CD1c-positive myeloid dendritic cell (primary cell): ENCODE measurements at regions not wholly inside any gene's neighbourhood (a gene's known extent, or its start where the extent isn't known, plus 50 kb on each side); places are given as distances from the start of the nearest gene placed in this dataset.
A peak's percentile ranks its signal among the peaks of the same experiment; 100 is the strongest.

Experiments
- DNase-seq: peaks from one replicate; pipeline ENCODE4 v3.0.0-alpha.2; 2016; ENCODE audit errors: extremely low spot score

DNA sequence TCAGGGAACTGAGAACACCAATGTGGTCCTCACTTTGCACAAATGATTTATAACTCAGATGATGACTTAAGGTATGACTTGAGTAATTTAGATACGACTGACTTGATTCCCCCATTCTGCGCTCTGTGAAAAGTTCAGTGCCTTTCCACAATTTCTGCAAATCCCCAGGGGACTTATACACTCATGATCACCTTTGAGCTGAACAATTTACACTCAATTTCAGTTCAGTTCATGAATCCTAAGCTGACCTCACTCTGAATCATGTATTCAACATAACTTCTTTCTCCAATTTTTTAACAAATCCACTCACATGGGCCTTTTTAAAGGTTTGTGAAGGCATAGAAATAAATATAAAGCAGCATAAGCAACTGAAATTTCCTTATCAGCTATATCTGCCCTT, 274.2 kb downstream of the FAM76B start:
- no peak for DNase-seq

DNA sequence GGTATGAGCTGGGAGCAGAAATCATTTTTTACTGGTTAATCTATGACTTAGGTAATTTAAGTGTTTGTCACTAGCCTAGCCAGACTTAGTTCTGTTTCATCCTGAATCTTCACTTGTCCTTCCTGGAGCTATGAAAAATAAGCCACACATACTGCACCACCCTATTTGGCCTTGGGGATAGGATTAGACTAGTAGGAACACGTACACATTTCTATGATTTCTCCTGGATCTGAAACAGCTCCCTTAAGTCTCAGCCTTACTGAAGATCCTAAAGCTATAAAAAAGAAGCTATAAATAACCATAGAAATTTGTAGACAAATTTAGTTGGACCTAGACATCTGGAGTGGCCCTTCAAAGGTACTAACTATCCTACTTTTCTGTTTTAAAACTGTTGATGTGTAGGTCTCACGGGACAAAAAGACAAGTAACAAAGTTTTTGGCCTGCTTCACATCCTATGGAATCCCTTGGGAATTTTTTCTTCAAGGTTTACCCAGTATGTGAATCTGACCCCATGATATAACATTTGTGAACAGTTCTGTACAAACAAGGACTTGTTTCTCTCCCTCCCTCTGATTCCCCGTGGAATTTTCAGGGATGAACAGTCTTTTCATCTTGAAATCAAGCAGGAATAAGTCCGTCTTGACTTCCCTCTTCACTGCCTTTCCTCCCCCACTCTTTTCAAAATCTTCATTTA, 275.0 kb downstream of the FAM76B start:
- DNase-seq: no peak

DNA sequence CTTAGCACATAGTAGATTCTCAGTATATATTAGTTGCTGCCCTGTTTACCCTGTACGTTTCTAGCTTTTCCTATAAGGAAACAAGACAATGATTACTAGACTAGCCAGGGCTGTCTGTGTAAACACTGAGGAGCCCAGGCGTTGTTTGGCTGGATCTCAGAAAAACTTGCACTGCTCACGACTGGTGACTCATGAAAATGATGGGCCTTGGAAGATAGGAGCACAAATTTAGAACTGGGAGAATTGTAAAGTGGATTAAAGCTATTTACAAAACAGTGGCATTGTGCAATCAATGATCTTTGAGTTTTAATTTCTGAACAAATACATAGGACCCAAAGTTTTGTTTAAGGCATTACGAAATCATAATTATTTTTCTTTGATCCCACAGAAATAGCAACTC, 276.9 kb downstream of the FAM76B start:
- DNase-seq: no peak

DNA sequence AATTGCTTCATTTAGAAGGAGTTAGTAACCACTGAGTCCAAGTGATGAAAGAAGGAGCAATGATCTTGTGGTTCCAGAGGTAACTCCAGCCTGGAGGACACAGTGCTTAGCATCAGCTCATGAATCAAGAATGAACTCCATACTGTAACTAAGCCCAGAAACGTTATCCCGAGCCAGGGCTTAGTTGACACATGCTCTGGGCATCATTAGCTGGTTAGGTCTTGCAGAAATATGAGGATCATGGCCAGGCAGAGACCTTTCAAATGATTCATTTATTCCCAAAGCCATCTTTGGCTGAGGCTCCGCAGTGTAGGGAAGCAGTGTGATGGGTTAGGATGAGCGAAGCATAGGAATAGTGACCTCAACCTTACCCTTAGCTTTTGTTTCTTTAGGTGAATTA, 277.4 kb downstream of the FAM76B start:
- DNase-seq: no peak

DNA sequence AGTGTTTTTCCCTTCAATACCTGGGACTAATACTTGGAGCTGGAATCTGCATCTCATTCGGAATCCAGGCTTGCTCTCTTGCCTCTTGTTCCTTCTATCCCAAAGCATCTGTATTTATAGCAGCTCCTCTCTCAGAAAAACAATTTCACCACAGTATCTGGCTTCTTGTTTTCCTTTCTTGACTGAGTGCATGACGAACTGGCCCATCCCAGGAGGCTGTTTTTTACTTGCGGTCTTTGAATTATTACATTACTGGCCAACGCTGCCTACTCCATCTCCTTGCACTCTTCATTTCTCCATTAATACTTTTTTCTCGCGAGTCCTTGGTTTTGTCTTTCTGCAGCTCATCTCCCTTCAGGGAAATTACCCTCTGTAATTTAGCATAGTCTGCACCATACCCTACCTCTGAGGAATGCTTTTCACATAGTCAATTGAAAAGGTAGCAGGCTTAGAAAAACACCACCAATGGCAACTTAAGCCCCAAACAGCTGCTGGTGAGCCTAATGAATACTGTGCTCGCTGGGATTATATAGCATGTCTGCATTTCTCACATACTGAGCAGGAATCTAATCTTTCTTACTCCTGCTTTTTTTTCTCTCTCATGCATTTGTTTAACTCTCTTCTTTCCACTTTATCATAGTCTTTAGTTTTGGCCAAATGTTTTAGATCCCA, 277.4 kb upstream of the SESN3 start:
- no peak for DNase-seq

DNA sequence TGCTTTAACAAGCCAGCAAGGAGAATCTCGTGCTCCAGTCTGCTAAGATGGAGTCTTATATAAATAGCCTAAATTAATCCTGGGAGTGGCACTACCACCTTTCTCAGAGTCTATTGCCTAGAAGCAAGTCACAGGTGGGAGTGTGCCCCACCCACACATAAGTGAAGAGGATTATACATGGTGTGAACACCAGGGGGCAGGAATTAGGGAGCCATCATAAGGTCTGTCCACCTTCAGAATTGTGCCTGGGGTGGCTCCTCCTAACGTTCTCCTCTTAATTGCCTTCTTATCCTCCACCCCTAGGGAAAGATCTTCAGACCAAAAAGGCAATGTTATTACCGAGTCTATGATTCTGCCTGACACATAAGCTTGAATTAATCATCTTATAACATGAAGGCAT, 276.8 kb upstream of the SESN3 start:
- DNase-seq: no peak

DNA sequence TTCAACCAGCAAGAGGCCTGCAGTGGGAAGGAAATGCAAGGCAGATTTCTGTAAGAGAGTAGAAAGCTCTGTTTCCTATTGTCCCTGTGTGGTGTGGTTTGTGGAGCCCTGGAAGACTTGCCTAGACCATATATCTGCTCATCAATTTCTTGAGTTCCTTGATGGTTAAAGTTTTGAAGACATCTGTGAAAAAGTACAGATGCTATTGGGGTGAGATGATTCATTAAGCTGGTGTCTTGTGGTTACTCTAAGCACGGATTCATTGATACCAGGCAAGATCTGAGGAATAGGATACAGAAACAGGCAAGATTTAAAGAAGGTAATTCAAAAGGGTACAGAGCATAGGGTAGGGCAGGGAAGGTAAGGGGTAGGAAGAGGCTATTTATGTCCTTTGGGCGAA, 275.8 kb upstream of the SESN3 start:
- DNase-seq: no peak

DNA sequence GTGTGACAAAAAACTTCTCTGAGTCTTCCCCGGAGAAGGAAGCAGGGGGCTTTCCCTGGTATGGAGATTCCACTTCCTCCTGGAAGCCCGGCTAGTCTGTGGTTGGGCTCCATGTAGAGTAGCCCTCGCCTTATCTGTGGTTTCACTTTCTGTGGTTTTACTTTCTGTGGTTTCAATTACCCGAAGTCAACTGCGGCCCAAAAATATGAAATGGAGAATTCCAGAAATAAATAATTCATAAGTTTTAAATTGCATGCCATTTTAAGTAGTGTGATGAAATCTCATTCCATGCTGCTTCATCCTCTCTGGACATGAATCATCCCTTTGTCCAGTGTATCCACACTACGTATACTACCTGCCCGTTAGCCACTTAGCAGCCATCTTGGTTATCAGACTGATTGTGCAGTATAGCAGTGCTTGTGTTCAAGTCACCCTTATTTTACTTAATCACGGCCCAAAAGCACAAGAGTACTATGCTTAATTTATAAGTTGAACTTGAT, 275.0 kb upstream of the SESN3 start:
- peak; percentile 25 for DNase-seq

DNA sequence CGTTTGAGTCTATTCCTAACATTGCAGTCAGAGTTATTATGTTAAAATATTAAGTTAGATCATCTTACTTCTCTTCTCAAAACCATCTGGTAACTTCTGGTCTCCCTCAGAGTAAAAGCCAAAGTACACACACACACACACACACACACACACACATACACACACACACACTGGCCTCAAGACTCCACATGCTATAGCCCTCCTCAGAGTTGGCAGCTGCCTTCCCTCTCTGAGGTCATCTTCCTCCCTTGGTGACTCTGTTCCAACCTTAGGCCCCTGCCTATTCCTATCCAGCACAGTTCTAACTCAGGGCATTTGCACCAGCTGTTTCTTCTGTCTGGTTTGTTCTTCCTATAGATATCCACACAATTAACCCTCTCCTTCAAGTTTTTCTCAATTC, 272.0 kb upstream of the SESN3 start:
- no peak for DNase-seq

DNA sequence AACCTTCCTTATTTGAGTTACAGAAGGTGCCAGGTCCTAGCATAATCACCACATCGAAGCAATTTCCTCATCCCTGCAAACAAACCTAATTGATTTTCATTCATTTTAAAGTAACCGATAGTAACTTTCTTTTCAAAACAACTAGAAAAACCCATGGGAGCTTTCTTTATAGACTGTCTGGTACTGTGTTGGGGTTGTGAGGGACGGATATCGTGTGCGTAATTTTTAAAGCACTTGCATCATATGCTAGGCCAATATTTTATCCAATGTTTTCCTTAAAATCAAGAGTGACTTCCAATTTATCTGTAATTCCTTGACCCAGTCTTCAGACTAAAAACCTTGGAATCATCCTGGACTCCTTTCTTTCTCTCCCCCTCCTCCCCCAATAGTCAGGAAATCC, 271.5 kb upstream of the SESN3 start:
- no peak for DNase-seq

DNA sequence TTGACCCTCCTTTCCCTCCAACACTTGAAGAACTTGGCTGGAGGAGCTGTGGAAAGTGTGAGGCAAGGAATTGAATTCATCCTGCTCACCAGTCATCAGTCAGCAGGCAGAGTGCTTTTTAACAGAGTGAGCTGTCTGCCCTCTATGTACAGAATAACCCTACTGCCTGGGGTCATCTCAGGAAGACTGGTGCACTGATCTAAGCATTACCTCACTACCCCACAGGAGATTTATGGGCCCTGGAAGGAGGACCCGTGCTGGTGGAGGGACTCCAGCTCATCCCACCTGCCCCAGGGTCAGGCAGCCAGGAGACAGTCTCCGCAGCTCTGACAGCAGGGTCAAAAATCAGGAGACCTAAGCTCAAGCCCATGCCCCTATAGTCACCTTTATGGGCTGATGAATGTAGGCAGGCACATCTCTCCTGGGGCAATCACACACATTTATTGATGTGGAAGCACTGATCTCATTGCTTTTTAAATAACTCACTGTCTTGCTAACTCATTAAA, 270.8 kb upstream of the SESN3 start:
- no peak for DNase-seq

DNA sequence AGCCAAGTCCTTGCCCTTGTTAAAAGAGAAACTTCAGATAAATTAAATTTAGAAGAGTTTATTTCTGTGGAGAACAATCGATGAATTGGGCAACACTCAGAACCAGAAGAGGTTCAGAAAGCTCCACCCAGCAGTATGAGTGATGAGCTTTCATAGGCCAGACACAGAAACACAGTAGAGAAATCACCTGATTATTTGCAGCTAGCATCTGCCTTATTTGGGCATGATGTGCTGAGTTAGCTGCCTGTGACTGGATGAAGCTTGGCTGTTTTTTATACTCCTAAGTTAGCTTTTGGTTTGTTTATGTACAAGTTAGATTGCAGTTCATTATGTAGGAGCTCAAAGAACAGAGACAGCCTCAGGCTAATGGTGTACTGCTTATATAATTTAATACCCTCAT, 269.5 kb upstream of the SESN3 start:
- no peak for DNase-seq

DNA sequence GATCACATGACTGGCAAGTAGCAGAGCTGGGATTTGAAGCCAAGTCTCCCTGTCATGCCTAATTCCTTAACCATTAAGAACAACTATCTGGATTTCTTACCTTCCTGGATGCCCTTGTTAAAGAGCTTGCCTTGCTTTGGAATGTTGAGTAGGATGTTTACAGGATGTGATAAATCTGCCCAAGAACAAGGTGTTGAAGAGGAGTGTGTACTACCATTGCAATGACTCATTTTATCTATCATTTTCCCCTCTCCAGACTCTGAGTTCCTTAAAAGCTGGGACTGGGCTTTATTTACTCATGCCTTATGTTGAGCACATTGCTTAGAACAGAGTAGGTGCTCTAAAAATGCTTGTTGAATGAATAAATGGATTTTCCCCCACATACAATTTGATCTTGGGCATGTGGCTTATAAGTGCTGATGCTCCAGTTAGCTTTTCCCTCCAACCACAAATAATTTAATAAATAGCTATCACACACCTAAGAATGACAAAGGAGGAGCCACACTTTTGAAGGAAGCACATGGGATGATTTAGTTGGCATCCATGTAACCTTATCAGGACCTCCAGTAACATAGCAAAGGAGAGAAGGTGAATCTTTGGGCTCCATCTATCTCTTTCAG, 268.6 kb upstream of the SESN3 start:
- DNase-seq: no peak

DNA sequence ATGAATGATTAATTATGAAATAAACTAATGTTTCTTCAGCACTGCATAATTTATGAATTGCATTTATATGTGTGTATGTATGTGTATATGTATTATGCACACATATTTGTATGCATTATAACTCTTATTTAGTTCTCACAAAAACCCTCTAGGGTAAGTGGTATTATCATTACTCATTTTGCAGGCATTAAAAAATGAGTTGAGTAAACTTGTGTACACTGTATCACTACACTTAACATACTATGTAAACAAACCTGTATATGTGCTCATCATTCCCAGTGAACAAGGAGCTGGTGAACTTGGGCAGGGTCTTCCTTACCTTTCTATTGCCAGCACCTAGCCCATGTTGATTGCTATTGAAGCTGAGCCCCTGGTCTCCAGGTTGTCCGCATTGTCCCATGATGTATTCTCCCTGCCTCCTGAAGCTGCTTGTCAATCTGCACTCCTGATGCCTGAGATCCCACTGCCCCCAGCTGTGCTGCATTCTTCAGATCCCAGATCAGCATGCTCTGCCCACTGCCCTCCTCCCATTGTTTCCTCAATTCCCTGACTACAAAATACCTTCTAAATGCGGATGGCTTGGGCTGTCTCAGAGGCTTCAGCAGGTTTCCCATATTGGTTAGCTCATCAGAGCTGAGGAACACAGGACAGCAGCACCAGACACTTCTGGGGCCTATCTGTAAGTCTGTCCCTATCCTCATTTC, 267.9 kb upstream of the SESN3 start:
- no peak for DNase-seq

DNA sequence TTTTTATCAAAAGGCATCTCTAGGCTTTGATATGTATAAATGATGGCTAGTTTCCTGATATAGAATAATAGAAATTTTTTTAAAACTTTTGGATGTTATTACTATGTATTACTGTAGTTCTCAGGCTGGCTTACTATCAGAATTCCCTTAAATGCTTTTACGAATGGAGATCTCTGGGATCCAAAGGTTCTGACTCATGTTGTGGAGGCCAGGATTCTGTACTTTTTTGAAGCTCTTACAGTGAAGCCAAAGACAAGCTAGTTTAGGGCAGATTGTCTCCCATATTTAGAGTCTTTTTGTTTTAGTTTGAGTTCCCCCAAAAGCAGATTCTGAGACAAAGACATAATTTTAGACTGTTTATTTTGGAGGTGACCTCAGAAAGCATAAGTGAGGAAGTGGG, 265.9 kb upstream of the SESN3 start:
- no peak for DNase-seq

DNA sequence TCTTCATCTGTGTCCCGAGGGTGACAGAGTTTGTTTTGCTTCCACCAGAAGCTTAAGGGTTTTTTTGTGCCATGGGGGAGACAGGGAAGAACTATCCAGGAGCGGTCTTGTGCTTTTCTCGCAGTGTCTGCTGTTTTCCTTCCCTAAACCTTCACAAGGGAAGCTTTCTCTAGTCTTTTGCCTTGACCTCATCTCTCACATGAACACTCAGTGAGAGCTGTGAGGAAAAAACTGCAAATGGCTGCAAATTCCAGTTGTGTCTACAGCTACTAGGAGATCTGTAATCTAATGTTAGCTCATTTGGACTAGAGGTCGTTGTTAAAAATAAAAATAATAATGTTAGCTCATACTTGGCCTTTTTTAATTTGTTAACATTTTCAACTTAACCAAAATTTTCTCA, 264.7 kb upstream of the SESN3 start:
- DNase-seq: no peak

DNA sequence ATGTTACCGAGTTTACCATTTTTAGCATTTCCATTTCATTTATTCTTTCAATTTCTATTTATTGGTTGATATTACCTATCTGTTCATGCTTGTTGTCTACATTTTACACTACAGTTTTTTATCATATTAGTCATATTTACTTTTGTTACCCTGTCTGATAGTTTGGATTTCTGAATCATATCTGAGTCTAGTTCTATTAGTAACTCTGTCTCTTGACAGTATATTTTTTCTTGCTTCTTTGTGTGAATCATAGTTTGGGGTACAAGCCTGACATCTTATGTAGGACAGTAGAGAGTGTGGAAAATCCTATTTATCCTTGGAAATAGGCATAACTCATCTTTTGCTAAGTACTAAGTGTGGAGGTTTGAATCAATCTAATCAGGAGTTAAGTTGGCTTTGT, 263.9 kb upstream of the SESN3 start:
- DNase-seq: no peak

DNA sequence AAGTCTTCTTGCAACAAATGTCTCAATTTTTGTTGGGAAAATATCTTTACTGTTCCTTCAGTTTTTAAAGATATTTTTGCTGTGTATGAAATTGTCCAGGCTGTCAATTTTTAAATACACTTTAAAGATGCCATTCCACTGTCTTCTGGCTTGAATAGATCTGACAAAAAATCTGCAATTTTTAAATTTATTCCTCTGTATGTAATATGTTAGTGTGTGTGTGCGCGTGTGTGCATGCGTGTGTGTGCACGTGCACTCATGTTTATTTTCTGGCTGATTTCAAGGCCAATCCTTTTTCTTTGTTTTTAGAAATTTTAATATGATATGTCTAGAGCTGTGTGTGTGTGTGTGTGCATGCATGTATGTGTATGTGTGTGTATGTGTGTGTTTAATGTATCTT, 263.2 kb upstream of the SESN3 start:
- no peak for DNase-seq

DNA sequence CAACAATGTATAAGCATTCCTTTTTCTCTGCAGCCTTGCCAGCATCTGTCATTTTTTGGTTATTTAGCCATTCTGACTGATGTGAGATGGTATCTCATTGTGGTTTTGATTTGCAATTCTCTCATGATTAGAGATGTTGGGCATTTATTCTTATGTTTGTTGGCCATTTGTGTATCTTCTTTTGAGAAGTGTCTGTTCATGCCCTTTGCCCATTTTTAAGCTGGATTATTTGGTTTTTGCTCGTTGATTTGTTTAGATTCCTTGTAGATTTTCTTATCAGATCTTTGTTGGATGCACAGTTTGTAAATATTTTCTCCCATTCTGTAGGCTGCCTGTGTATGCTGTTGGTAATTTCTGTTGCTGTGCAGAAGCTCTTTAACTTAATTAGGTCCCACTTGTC, 259.6 kb upstream of the SESN3 start:
- DNase-seq: no peak

DNA sequence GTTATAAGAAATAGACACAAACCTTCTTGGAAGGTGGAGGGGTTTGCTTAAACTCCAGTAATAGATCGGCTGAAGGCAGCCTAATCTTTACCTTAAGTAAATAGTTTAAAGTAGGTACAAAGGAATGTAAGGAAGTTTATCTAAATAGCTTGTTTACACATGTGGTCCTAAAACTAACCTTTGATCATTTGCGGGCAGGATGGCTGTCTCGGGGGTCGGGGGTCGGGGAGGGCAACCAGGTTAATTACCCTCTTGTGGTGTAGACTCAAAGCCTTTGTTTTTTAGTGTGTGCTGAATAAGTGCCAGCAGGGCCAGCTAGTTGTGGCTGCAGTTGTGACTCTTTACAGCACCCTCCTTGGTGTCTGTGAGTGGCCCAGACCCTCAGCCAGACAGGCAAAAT, 256.9 kb upstream of the SESN3 start:
- no peak for DNase-seq

DNA sequence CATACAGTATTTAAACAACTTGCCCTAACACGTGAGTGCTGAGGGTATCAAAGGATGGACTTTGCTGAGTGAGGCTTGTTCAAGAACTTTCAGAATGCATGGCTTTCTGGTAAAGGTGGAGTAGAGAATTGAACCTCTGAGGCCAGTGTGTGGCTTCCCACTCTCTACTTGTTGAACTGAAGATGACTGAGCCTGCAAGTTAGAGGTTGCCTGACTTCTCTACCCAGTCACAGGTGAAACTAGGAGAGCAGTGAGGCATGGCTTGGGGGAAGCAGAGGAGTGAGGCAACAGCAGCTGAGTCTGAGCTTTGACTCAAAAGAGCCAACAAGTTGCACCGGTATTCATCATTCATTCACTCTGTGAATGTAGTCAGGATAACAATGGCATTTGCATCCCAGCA, 256.4 kb upstream of the SESN3 start:
- no peak for DNase-seq

DNA sequence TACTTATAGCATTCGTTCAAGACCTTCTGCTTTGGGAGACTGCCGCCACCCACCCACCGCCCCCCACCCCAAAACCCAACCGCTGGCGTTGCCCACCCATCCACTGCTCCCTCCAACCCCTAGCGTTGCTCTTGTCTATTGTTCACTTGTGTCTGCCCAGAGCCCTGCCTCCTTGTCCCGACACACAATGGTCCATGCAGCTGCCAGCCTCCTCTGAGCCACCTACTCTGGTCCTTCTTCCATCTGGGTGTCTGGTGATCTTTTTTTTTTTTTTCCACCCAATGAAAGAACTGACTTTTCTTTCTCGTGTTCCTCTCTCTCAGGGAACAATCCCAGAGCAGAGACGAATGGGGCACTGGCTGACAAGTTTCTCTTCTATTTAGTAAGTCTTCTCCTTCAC, 256.0 kb upstream of the SESN3 start:
- no peak for DNase-seq

DNA sequence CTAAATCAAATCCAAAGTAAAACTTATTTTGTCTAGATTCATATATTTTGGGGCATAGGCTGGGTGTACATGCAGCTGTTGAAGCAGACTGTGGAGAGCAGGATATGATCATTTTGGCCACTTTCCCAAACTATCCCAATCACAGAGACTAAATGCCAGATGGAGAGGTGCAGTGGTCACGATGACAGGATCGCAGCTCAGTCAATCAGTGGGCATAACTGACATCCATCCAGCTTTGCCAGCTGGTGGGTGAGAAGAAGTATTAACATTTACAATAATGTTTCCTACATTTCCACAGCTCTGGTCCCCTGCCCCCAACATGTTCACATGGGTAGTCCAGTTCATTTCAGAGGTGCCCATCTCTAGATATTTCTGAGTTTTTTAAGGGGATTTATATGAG, 255.5 kb upstream of the SESN3 start:
- no peak for DNase-seq
